ENCODE measurements at regions not wholly inside any gene's neighbourhood (a gene's known extent, or its start where the extent isn't known, plus 50 kb on each side); places are given as distances from the start of the nearest gene placed in this dataset.

- DNase-seq, result no peak
Observed at GRCh38 chr7:32266932-32267475, 196.8 kb upstream of the PDE1C start.

DNA sequence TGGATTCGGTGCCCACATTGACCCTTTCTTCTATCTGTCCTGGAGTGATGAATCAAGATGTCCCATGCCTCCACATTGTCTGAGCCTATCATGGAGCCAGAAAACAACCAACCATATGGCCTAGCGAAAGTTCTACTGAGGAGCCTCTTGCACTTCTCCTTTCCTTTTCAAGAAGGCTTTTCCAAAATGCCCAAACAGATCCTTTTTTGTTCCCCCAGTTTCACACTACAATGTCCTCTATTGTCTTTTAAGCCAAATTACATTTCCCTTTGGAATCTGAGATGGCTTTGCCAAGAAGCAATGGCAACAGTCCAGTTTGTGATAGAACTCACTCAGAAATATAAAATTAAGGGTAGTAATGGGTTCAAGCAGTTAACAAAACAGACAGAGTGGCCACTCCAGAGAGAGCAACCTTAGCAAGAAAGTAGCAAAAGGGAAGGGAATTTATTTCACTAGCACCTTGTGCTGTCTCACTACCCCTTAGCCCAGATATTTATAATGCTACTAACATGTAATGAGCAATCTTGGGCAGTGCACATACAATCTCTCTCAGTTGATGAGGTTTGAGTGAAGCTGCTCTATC is 194.6 kb upstream of the PDE1C start:
- DNase-seq, result no peak

- DNase-seq, result no peak
Observed at GRCh38 chr7:32263611-32264010, 193.4 kb upstream of the PDE1C start.

GRCh38 chr7:32262315-32262714 is 192.1 kb upstream of the PDE1C start:
- no peak for DNase-seq

DNA sequence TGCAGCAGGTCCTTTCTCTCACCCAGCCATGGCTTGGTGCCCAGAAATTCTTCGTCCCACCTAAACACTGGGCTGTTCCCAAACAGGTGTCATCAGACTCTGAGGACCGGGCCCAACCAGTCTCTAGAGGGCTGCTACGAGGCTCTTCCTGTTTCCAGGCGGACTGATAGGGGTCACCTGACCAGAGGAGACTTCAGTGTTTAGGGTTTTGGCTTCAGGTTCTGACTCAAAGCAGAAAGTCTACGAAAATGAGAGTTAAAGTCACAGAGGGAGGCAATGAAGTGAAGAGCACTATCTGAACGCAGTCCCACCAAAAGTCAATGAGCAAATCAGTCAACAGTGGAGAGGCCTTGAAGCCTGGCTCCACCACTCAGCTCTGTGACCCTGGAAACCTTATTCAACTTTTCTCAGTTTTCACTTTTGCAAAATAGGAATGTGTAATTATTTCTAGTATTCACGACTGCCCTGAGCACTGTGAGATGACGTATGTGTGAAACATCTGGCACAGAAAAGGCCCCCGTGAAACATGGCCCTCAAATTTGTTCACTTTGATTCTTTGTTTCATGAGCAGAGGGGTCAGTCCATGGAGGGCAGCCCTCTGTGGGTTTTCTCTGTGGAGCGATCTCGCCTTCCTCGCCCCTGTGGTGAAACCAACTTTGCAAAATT is 189.9 kb upstream of the PDE1C start:
- DNase-seq, result no peak

GRCh38 chr7:32258265-32258664 is 188.1 kb upstream of the PDE1C start:
- DNase-seq, result no peak

DNA sequence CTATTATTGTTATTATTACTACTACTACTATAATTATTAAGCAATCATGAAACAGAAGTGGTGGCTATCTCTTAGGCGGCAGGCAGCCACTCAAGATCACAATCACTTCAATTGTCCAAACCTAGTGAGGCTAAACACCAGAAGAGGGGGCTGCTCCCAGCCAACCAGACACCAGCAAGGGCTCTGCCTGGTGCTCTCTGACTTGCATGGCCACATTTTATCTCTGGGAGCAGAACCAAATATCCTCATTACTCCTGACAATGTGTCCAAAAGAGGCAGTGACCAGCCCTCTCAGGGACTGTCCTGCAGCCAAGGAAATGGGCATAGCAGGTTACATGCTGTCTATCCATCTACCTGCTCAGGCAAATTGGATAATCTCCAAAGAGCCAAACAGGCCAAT is 187.4 kb upstream of the PDE1C start:
- DNase-seq, result no peak

GRCh38 chr7:32256811-32257210 is 186.6 kb upstream of the PDE1C start:
- DNase-seq, result no peak

- no peak for DNase-seq
Observed at GRCh38 chr7:32256376-32256775, 186.2 kb upstream of the PDE1C start.

DNA sequence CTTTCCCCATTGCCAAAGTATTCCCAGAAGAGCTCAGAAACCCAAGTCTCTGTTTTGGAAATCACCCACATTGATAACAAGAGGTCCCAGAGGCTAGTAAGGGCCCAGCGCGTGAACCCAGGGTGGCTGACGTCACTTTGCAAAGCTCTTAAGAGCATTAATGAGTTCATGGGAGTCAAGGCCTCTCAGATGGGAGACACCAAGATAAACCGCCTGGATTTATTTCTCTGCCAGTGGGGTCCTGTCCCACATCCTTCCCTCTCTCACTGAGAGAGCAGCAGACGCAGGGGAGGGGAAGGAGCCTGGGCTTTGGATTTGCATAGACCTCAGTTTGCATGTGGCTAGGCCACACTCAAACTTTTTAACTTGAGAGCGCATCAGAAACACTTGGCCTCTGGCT is 184.8 kb upstream of the PDE1C start:
- DNase-seq, result no peak

DNA sequence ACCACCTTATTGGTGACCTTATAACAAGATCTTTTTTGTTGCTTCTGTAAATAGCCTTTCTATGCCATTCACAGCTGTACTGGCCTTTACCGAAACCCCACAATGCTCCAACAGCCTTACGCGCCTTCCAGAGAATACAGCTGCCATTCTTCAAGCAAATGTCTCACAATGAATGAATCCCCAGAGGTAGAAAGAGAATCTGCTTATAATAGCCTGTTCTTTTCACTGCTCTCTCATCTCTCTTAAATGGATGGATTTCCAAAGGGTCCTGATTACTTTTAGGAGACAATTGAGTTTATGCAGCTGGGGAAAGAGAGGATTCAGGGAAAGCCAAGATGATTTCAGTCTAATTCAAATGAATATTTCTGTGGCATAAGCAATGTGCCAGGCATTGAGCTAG is 183.1 kb upstream of the PDE1C start:
- no peak for DNase-seq

- DNase-seq, result no peak
Observed at GRCh38 chr7:32251659-32252058, 181.5 kb upstream of the PDE1C start.

GRCh38 chr7:32250471-32251260 is 180.5 kb upstream of the PDE1C start:
- DNase-seq, result no peak

- DNase-seq, result no peak
Observed at GRCh38 chr7:32250003-32250402, 179.8 kb upstream of the PDE1C start.

- DNase-seq, result no peak
Observed at GRCh38 chr7:32248522-32248921, 178.3 kb upstream of the PDE1C start.

DNA sequence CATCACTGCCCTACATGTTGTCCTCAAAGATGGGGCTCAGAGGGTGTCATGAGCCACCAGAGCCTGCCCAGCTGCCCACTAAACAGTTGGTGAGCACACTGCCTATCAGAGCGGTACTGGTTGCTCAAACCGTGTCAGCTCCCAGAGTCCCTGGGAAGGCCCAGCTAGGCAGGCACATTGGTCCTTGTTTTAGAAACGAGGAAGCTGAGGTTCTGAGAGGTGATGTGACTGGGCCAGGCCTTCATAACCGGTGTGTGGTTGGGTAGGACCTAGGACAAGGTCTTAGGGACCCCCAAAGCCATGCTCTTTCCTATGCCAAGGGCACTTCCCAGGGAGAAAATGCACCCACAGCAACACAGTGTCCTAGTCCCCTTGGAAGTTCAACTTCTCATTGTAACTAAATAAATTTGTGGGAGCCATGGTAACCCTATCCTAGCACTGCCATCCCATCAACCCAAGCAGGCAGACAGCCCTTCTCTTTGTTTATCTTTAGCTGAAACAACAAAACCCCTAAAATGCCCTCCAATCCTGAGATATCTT is 174.7 kb upstream of the PDE1C start:
- no peak for DNase-seq

DNA sequence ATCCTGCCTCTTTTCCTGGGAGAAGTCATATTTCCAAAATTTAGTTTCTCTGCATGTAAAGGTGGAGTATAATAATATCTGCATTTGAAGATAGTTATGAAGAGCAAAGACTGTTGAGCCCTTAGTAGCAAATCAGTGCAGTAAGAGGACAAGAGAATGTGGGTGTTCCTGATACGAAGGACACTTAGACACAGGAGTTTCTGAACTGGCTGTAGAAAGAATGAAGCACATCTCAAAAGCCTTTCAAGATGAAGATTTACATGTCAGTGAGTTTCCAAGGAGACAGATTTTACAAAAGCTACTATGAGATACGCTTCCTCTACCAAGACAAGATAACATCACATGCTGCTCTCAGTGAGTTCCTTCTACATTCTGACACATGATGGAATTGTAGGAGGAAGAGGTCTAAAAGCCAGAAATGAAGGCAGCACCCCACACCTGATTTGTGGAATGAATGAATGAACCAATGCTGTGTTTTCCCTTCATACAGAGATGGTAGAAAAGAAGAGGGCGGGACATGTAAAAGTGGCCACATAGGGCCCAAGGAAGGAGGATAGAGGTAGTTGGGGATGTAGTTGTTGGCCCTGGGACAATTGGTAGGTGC is 173.6 kb upstream of the PDE1C start:
- DNase-seq, result peak in 1 of 51 donors; percentile 34

- no peak for DNase-seq
Observed at GRCh38 chr7:32242436-32242835, 172.2 kb upstream of the PDE1C start.

DNA sequence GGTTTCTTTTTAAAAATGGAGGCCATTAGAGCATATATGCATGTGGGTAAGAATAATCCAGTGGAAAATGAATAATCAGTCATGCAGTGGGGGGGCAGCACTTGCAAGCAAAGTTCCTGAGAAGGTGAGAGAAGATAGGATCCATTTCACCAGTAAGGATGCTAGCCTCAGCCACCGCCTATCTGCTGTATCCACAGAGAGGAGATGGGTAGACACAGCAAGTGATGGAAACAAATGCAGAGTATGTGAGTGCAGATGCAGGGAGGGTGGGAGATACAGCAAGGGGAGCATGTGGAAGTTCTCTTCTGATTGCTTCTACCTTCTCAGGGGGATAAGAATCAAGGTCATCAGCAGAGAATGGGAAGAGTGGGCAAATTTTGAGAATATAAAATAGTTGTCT is 171.4 kb upstream of the PDE1C start:
- no peak for DNase-seq

- DNase-seq, result no peak
Observed at GRCh38 chr7:32239764-32240163, 169.6 kb upstream of the PDE1C start.

- DNase-seq, result no peak
Observed at GRCh38 chr7:32228601-32229000, 158.4 kb upstream of the PDE1C start.

- DNase-seq, result no peak
Observed at GRCh38 chr7:32227746-32228145, 157.5 kb upstream of the PDE1C start.

Data from hypothalamus (tissue), 51 donors.